Pancreas (tissue), 10 donors: ENCODE measurements at regions not wholly inside any gene's neighbourhood (a gene's known extent, or its start where the extent isn't known, plus 50 kb on each side); places are given as distances from the start of the nearest gene placed in this dataset.

Experiments used
- ATAC-seq, 4 donors: fragments of 200-7000 bp; cut with Tn5 transposase; one replicate each; pipeline versions ENCODE4 v1.8.0 to v1.9.1; 2020; ENCODE audit warnings: mild to moderate bottlenecking in 4 of 4, moderate library complexity in 4 of 4
- DNase-seq, 6 donors: peaks; one replicate each; pipeline ENCODE4 v3.0.0-alpha.2; 2020
- FAIRE-seq: peaks from 2 replicates; lab custom pipeline; 2012; peaks lifted over from hg19 to GRCh38; lab: Jason Lieb, UNC
- H3K27ac ChIP-seq, 4 donors: fragments of 200-600 bp; sonication (generic); 1 replicate in 3 of 4; 2 replicates in 1 of 4; pipeline versions ENCODE4 v1.5.0 to v1.8.0; 2020
- H3K27me3 ChIP-seq, 4 donors: fragments of 200-600 bp; one replicate each; pipeline ENCODE4 v1.8.0; 2021
- H3K36me3 ChIP-seq, 3 donors: fragments of 200-600 bp; sonication (generic) in 1 of 3; one replicate each; pipeline versions ENCODE4 v1.5.0 to v1.8.0; 2020 to 2021
- H3K4me1 ChIP-seq, 3 donors: fragments of 200-600 bp; one replicate each; pipeline ENCODE4 v1.8.0; 2021
- H3K4me3 ChIP-seq, 4 donors: fragments of 200-600 bp; sonication (generic) in 2 of 4; one replicate each; pipeline versions ENCODE4 v1.5.0 to v1.8.0; 2020 to 2021
- H3K9me3 ChIP-seq, 4 donors: fragments of 200-600 bp; one replicate each; pipeline ENCODE4 v1.8.0; 2021
- CTCF ChIP-seq, 4 donors: fragments of 200-600 bp; sonication (generic) in 3 of 4; IDR thresholded peaks; one replicate each; pipeline versions ENCODE4 v1.5.0 to v1.8.0; 2021; ENCODE audit warnings: antibody characterized with exemption in 4 of 4
- WGBS, 2 donors: extraction: QIAGEN DNeasy Blood & Tissue Kit; methylation state at CpG; one replicate each; pipeline ENCODE4 v1.1.7; 2013; 5-methylcytosine and 5-hydroxymethylcytosine counted together
- intact Hi-C, 3 donors: fragments of 100-400 bp; cut with DNase I; formaldehyde crosslinking; loops; one replicate each; pipeline versions ENCODE4 v1.11.1 to v1.14.2; 2022
- donor health status: healthy with polysubstance abuse.
- donor health status: DM: no; HTN: no; CAD: no; lungs with moderate emphysema.
- donor health status: DM: no; HTN: no; CAD: no.
- donor health status: control.
- donor health status: control.
- donor health status: Bipolar disorder and iron deficiency.
- donor health status: DM: yes; HTN: yes; CAD: no.
- donor health status: DM: no; HTN: no; CAD: no.
- donor health status: DM: no; HTN: no; CAD: no.
- donor health status: DM: yes; HTN: yes; CAD: no.

GRCh38 chr3:155010416-155010815, 69.7 kb upstream of the MME start:
- Histone ChIP-seq H3K27me3 (no peaks in the 10 kb centered on the region), H3K9me3 (no peaks in the 10 kb centered on the region), H3K4me1 (no peaks in the 10 kb centered on the region), H3K36me3 (no peaks in the 10 kb centered on the region), H3K27ac (no peak overlapping the region), H3K4me3 (no peak overlapping the region)
- intact Hi-C loops: no loop called here
- DNase-seq (no peak), FAIRE-seq (no peak), ATAC-seq (no peak)
- 50 to 56% methylated on average over 3 of the region's 3 CpGs for WGBS, 2 donors
- TF ChIP-seq CTCF (IDR thresholded peaks at IDR 0.05): no peak

- Histone ChIP-seq H3K9me3 (no peaks in the 10 kb centered on the region), H3K27ac (no peak overlapping the region), H3K4me3 (no peak overlapping the region), H3K27me3 (no peaks in the 10 kb centered on the region), H3K36me3 (no peaks in the 10 kb centered on the region), H3K4me1 (no peaks in the 10 kb centered on the region)
- no peak for TF ChIP-seq CTCF (IDR thresholded peaks at IDR 0.05)
- intact Hi-C loops: no loop called here
- WGBS, 2 donors: 77 to 91% methylated on average over 2 of the region's 2 CpGs
- no peak for FAIRE-seq
- no peak for DNase-seq
- no peak for ATAC-seq
These were observed 70.9 kb upstream of the MME start for GRCh38 chr3:155009217-155009616.

GRCh38 chr3:155007729-155008128, 72.4 kb upstream of the MME start:
- Histone ChIP-seq H3K36me3 (no peaks in the 10 kb centered on the region), H3K27me3 (no peaks in the 10 kb centered on the region), H3K27ac (no peak overlapping the region), H3K4me3 (no peak overlapping the region), H3K9me3 (no peaks in the 10 kb centered on the region), H3K4me1 (no peaks in the 10 kb centered on the region)
- ATAC-seq: no peak
- TF ChIP-seq CTCF (IDR thresholded peaks at IDR 0.05): no peak
- no peak for FAIRE-seq
- 40 to 57% methylated on average over 3 of the region's 3 CpGs for WGBS, 2 donors
- intact Hi-C loops: no loop called here
- DNase-seq: no peak

GRCh38 chr3:155001289-155002010, 78.7 kb upstream of the MME start:
- TF ChIP-seq CTCF (IDR thresholded peaks at IDR 0.05): no peak
- H3K27ac ChIP-seq: no peak overlapping the region
- FAIRE-seq (no peak), DNase-seq (no peak), ATAC-seq (no peak)
- no peaks in the 10 kb centered on the region for H3K9me3 ChIP-seq
- H3K27me3 ChIP-seq: no peaks in the 10 kb centered on the region
- no peaks in the 10 kb centered on the region for H3K36me3 ChIP-seq
- H3K4me3 ChIP-seq: no peak overlapping the region
- WGBS, 2 donors: 52 to 66% methylated on average over 7 of the region's 7 CpGs
- no peaks in the 10 kb centered on the region for H3K4me1 ChIP-seq
- intact Hi-C loops: no loop called here

GRCh38 chr3:154992655-154993054, 87.5 kb upstream of the MME start:
- ATAC-seq (no peak), DNase-seq (no peak), FAIRE-seq (no peak)
- no peaks in the 10 kb centered on the region for H3K27me3 ChIP-seq
- H3K36me3 ChIP-seq: no peaks in the 10 kb centered on the region
- H3K27ac ChIP-seq: no peak overlapping the region
- no peak for TF ChIP-seq CTCF (IDR thresholded peaks at IDR 0.05)
- H3K9me3 ChIP-seq: peaks cover 0 to 4% (median 0%) of the 10 kb centered on the region in 4 donors
- H3K4me3 ChIP-seq: no peak overlapping the region
- intact Hi-C loops: no loop called here
- H3K4me1 ChIP-seq: no peaks in the 10 kb centered on the region
